HG03103 (cell line): ENCODE measurements at regions not wholly inside any gene's neighbourhood (a gene's known extent, or its start where the extent isn't known, plus 50 kb on each side); places are given as distances from the start of the nearest gene placed in this dataset.
A peak's percentile ranks its signal among the peaks of the same experiment; 100 is the strongest.
"Not testable (repeated sequence)": the region's sequence is repeated elsewhere in the genome, so short reads cannot be mapped to it uniquely, and the experiment has no call there.

Experiments used
- ATAC-seq: cut with Tn5 transposase; IDR thresholded peaks from one replicate; pipeline ENCODE4 v1.9.1; 2021; ENCODE audit warnings: low read depth; ENCODE audit not compliant: unreplicated experiment

- ATAC-seq = no peak
Measured at GRCh38 chr1:241447031-241447644, 72.4 kb downstream of the FH start.

GRCh38 chr1:241444836-241445235 lies 74.7 kb downstream of the FH start:
- no peak for ATAC-seq

DNA sequence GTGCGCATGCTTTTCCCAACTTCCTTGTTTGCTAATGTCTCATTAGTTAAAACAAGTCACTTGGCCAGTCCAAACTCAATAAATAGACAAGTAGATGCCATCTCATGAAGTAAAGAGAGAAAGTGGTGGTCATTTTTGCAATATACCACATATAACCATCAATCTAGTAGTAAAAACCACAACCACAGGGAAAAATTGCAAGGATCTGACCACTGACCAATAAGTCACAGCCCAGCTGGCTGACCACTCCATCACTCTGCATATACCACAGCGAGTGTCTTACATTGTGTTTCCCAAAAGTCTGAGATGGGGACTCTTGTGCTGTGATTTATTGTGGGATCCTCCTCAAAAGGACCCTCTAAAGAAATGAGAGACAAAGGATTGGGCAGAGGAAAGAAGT lies 76.0 kb downstream of the FH start:
- ATAC-seq = no peak

- ATAC-seq = no peak
Measured at GRCh38 chr1:241442686-241443085, 76.9 kb downstream of the FH start.

DNA sequence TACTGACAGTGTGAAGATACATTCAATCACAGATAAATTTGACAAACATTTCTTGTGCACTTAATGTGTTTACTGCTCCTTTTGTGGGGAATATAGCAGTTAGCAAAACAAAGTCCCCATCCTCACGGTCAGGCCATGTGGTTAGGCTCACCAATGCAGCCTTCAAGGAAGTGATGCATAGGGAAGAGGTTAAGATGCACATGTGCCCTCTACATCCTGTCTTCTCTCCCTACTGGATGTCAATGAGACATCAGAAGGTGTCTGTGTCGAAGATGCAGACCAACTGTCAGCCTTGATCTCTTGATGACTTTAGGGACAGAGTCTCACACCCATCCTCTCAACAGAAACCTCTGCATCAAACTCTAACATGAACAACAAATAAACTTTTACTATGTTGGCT lies 78.7 kb downstream of the FH start:
- no peak for ATAC-seq

DNA sequence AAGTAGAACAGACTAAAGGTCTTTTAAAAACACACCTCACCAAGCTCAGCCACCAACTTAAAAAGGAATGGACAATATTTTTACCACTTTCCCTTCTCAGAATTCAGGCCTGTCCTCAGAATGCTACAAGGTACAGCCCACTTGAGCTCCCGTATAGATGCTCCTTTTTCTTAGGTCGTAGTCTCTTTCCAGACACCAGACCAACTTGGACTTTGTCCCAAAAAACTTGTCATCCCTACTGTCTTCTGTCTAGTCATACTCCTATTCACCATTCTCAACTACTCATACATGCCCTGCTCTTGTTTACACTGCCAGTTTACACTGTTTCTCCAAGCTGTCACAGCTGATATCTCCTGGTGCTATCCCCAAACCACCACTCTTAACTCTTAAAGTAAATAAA lies 80.9 kb downstream of the FH start:
- ATAC-seq = not testable (repeated sequence)

GRCh38 chr1:241432241-241432640 lies 75.2 kb upstream of the RGS7 start:
- no peak for ATAC-seq

DNA sequence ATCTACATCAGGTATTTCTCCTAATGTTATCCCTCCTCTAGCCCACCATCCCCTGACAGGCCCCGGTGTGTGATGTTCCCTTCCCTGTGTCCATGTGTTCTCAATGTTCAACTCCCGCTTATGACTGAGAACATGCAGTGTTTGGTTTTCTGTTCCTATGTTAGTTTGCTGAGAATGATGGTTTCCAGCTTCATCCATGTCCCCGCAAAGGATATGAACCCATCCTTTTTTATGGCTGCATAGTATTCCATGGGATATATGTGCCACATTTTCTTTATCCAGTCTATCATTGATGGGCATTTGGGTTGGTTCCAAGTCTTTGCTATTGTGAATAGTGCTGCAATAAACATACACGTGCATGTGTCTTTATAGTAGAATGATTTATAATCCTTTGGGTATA lies 68.1 kb upstream of the RGS7 start:
- not testable (repeated sequence) for ATAC-seq

- peak; percentile 8 for ATAC-seq
Measured at GRCh38 chr1:241424480-241424971, 67.5 kb upstream of the RGS7 start.

GRCh38 chr1:241423541-241424479 lies 66.8 kb upstream of the RGS7 start:
- ATAC-seq = peak; percentile 89

- no peak for ATAC-seq
Measured at GRCh38 chr1:241422470-241422869, 65.5 kb upstream of the RGS7 start.

- ATAC-seq = no peak
Measured at GRCh38 chr1:241419986-241420385, 63.0 kb upstream of the RGS7 start.

DNA sequence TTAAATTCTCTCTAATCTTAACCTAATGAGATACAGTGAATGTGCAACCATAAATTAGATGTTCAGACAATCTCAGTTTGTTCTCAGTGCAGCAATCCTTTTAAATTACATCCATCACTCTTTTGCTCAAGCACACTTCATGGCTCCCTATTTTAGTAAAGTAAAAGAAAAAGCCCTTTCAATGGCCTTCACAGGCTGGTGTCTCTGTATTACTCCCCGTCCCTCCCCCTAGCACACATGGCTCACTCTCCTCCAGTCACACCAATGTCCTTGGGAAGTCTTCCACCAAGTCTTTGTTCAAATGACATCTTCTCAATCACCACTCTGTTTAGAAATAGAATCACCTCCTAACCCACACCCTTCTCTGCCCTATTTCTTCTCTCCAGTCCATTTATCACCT lies 60.3 kb upstream of the RGS7 start:
- no peak for ATAC-seq

- no peak for ATAC-seq
Measured at GRCh38 chr1:241413974-241414373, 57.0 kb upstream of the RGS7 start.

DNA sequence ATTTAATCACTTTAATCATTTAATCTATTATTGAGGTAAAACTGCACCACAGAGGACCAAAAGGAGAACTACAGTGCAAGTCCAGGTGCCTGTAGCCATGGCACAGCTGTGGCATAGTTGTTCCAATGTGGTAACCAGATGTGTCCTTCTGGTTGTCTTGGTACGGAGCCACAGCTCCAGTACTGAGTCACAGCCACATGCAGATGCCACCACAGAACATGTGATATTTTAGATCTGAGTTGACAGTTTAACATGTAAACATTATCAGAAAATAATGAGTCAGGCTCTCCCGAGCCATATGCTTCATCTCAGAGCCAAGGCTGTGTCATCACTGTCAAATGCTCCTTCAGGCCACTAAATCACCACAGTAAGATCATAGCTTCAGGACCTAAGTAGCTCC lies 56.4 kb upstream of the RGS7 start:
- no peak for ATAC-seq

GRCh38 chr1:241412646-241413045 lies 55.6 kb upstream of the RGS7 start:
- no peak for ATAC-seq

DNA sequence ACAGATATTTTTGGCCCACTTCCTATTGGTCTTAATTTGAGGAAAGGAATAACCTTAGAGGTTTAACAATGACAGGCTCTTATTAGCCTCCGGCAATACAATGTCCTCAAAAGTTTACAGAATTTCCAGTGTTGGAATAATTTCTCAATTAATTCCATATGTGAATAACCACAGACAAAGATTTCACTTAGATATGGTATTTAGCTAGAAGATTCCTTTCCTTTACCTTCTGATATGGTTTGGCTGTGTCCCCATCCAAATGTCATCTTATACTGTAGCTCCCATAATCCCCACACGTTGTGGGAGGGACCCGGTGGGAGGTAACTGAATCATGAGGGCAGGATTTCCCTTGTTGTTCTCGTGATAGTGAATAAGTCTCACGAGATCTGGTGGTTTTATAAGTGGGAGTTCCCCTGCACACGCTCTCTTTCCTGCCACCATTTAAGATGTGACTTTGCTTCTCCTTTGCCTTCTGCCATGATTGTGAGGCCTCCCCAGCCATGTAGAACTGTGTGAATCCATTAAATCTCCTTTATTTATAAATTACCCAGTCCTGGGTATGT lies 54.9 kb upstream of the RGS7 start:
- no peak for ATAC-seq

GRCh38 chr1:241411056-241411775 lies 54.2 kb upstream of the RGS7 start:
- no peak for ATAC-seq

GRCh38 chr1:241408170-241408569 lies 51.2 kb upstream of the RGS7 start:
- no peak for ATAC-seq
